Type B pancreatic cell (in vitro differentiated cells): ENCODE measurements at regions not wholly inside any gene's neighbourhood (a gene's known extent, or its start where the extent isn't known, plus 50 kb on each side); places are given as distances from the start of the nearest gene placed in this dataset.
"Not testable (repeated sequence)": the region's sequence is repeated elsewhere in the genome, so short reads cannot be mapped to it uniquely, and the experiment has no call there.

Experiments used
- DNase-seq: peaks from one replicate; pipeline ENCODE4 v3.0.0; 2021; ENCODE audit warnings: mixed read lengths; ENCODE audit not compliant: unreplicated experiment; ENCODE audit errors: extremely low spot score
- H3K27ac Mint-ChIP-seq: 2 replicates; pipeline ENCODE4 v1.8.0; 2021; ENCODE audit warnings: mild to moderate bottlenecking, mixed read lengths
- H3K27me3 Mint-ChIP-seq: 2 replicates; pipeline ENCODE4 v1.8.0; 2021; ENCODE audit warnings: mixed read lengths
- H3K36me3 Mint-ChIP-seq: 2 replicates; pipeline ENCODE4 v1.8.0; 2021; ENCODE audit warnings: mixed read lengths
- H3K4me1 Mint-ChIP-seq: one replicate; pipeline ENCODE4 v1.8.0; 2021; ENCODE audit warnings: mixed read lengths; ENCODE audit not compliant: unreplicated experiment
- H3K4me3 Mint-ChIP-seq: 2 replicates; pipeline ENCODE4 v1.8.0; 2021; ENCODE audit warnings: mild to moderate bottlenecking, mixed read lengths
- H3K9me3 Mint-ChIP-seq: 2 replicates; pipeline ENCODE4 v1.8.0; 2021; ENCODE audit warnings: mixed read lengths
- TF ChIP-seq, protein P1 (sequence below): fragments of 200-600 bp; sonication (generic); conservative IDR thresholded peaks from 2 replicates; pipeline ENCODE4 v1.5.0; 2021; ENCODE audit warnings: antibody characterized with exemption, mild to moderate bottlenecking

DNA sequence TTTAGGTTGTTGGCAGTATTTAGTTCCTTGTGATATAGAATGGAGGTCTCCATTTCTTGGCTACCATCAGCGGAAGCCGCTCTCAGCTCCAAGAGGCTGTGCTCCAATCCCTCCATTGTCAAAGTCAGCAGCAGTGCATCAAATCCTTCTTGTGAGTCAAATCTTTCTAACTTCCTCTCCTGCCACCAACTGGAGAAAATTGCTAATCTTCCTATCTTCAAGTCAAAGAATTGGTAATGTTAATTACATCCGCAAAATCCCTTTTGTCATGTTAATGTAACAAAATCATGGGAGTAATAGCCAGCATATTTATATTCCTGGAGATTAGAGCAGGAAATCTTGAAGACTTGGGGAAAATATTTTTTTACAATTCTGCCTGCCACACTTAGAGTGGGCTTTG lies 436.4 kb upstream of the DYNLRB2 start:
- H3K9me3 Mint-ChIP-seq = peaks cover 7% of the 10 kb centered on the region
- no peak overlapping the region for H3K4me3 Mint-ChIP-seq
- H3K27ac Mint-ChIP-seq = no peak overlapping the region
- peaks cover 6% of the 10 kb centered on the region for H3K36me3 Mint-ChIP-seq
- H3K4me1 Mint-ChIP-seq = peaks cover 15% of the 10 kb centered on the region
- no peak for DNase-seq
- TF ChIP-seq, protein P1, sequence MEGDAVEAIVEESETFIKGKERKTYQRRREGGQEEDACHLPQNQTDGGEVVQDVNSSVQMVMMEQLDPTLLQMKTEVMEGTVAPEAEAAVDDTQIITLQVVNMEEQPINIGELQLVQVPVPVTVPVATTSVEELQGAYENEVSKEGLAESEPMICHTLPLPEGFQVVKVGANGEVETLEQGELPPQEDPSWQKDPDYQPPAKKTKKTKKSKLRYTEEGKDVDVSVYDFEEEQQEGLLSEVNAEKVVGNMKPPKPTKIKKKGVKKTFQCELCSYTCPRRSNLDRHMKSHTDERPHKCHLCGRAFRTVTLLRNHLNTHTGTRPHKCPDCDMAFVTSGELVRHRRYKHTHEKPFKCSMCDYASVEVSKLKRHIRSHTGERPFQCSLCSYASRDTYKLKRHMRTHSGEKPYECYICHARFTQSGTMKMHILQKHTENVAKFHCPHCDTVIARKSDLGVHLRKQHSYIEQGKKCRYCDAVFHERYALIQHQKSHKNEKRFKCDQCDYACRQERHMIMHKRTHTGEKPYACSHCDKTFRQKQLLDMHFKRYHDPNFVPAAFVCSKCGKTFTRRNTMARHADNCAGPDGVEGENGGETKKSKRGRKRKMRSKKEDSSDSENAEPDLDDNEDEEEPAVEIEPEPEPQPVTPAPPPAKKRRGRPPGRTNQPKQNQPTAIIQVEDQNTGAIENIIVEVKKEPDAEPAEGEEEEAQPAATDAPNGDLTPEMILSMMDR = no peak
- H3K27me3 Mint-ChIP-seq = no peaks in the 10 kb centered on the region

GRCh38 chr16:80103463-80103862 lies 437.3 kb upstream of the DYNLRB2 start:
- H3K9me3 Mint-ChIP-seq = peaks cover 7% of the 10 kb centered on the region
- DNase-seq = no peak
- TF ChIP-seq, protein P1 = no peak
- peaks cover 6% of the 10 kb centered on the region for H3K36me3 Mint-ChIP-seq
- H3K27me3 Mint-ChIP-seq = no peaks in the 10 kb centered on the region
- no peak overlapping the region for H3K27ac Mint-ChIP-seq
- H3K4me1 Mint-ChIP-seq = peaks cover 15% of the 10 kb centered on the region
- H3K4me3 Mint-ChIP-seq = no peak overlapping the region

DNA sequence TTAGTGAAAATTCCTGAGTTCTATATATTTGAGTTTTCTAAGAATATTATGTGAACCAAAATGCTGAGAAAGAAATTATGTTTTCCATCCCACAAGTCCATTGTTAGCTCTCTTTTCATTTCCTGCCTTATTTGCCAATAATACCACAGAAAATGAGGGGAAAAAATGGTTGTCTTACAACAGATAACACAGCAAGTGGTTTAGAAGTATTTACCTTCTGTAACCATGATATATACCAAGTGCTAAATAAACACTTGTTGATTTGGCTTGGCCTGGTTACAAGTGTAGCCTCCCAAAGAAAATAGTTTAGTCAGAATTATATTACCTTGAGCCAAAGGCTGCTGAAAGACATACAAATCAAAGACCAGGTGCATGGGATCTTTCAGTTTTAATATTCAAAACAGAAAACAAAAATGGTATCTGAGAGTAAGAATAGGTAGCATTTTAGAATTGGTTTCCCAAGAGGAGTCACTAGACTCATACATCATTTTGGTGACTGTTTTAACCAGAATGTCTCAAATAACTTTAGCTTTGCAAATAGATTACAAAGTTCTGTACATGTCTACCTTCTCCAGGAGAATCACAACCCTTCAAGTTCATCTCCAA lies 439.8 kb upstream of the DYNLRB2 start:
- DNase-seq = no peak
- H3K27ac Mint-ChIP-seq = no peak overlapping the region
- peaks cover 15% of the 10 kb centered on the region for H3K4me1 Mint-ChIP-seq
- H3K36me3 Mint-ChIP-seq = peaks cover 6% of the 10 kb centered on the region
- no peak overlapping the region for H3K4me3 Mint-ChIP-seq
- TF ChIP-seq, protein P1 = no peak
- no peaks in the 10 kb centered on the region for H3K27me3 Mint-ChIP-seq
- H3K9me3 Mint-ChIP-seq = peaks cover 7% of the 10 kb centered on the region

DNA sequence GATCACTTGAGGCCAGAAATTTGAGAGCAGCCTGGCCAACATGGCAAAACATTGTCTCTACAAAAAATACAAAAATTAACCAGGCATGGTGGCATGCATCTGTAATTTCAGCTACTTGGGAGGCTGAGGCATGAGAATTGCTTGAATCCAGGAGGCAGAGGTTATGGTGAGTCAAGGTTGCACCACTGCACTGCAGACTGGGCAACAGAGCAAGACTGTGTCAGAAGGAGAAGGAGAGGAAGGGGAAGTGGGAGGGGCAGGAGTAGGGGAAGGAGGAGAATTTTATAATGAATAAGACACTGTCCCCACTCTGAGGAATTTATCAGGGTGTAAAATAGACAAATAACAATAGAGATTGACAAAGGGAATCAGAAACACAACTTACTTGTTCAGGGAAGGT lies 440.6 kb upstream of the DYNLRB2 start:
- DNase-seq = no peak
- H3K4me1 Mint-ChIP-seq = peaks cover 13% of the 10 kb centered on the region
- no peak overlapping the region for H3K27ac Mint-ChIP-seq
- TF ChIP-seq, protein P1 = no peak
- H3K36me3 Mint-ChIP-seq = peaks cover 4% of the 10 kb centered on the region
- H3K27me3 Mint-ChIP-seq = no peaks in the 10 kb centered on the region
- H3K9me3 Mint-ChIP-seq = peaks cover 4% of the 10 kb centered on the region
- no peak overlapping the region for H3K4me3 Mint-ChIP-seq

DNA sequence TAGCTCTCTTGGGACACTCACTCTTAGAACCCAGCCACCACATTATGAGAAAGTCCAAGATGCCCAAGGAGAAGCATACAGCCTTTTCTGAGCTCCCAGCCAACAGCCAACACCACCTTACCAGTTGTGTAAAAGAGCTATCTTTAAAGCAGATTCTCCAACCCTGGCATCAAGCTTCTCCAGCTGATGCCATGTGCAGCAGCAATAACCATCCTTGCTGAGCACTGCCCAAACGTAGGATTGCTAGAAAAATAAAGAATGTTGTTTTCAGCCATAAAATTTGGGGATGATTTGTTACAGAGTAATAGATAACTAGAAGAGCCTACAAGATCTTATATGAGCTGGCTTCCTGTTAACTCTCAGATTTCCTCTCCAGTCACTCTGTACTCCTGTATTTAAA lies 443.7 kb upstream of the DYNLRB2 start:
- TF ChIP-seq, protein P1 = no peak
- no peaks in the 10 kb centered on the region for H3K9me3 Mint-ChIP-seq
- H3K4me3 Mint-ChIP-seq = no peak overlapping the region
- no peak for DNase-seq
- H3K27ac Mint-ChIP-seq = no peak overlapping the region
- no peaks in the 10 kb centered on the region for H3K36me3 Mint-ChIP-seq
- no peaks in the 10 kb centered on the region for H3K4me1 Mint-ChIP-seq
- no peaks in the 10 kb centered on the region for H3K27me3 Mint-ChIP-seq

GRCh38 chr16:80092681-80093080 lies 448.1 kb upstream of the DYNLRB2 start:
- Mint-ChIP-seq H3K36me3 (no peaks in the 10 kb centered on the region), H3K9me3 (no peaks in the 10 kb centered on the region), H3K27ac (no peak overlapping the region), H3K27me3 (no peaks in the 10 kb centered on the region), H3K4me3 (no peak overlapping the region), H3K4me1 (no peaks in the 10 kb centered on the region)
- TF ChIP-seq, protein P1 = no peak
- DNase-seq = no peak

DNA sequence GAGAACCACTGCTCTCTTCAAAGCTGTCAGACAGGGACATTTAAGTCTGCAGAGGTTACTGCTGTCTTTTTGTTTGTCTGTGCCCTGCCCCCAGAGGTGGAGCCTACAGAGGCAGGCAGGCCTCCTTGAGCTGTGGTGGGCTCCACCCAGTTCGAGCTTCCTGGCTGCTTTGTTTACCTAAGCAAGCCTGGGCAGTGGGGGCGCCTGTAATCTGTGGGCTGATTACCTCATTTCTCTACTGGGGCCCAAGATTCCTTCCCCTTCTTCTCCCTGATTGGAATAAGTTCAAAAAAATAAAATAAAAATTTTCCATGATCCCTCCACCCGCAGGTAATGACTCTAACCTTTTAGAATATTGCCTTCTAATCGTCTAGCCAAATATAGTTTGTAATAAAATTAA lies 449.3 kb upstream of the DYNLRB2 start:
- H3K4me1 Mint-ChIP-seq = not testable (repeated sequence)

More for the DNA sequence above, 449.3 kb upstream of the DYNLRB2 start:
- H3K27me3 Mint-ChIP-seq, H3K9me3 Mint-ChIP-seq, H3K4me3 Mint-ChIP-seq, H3K36me3 Mint-ChIP-seq, DNase-seq, H3K27ac Mint-ChIP-seq: not testable (repeated sequence)
